Colonic mucosa (tissue), 4 donors: ENCODE measurements at regions not wholly inside any gene's neighbourhood (a gene's known extent, or its start where the extent isn't known, plus 50 kb on each side); places are given as distances from the start of the nearest gene placed in this dataset.

ENCODE experiments used
- DNase-seq: peaks from one replicate; pipeline ENCODE4 v3.0.0-alpha.2; 2020
- H3K27ac ChIP-seq: fragments of 200-600 bp; one replicate; pipeline ENCODE4 v1.8.0; 2021
- H3K27me3 ChIP-seq: fragments of 200-600 bp; one replicate; pipeline ENCODE4 v1.8.0; 2021
- H3K36me3 ChIP-seq: fragments of 200-600 bp; one replicate; pipeline ENCODE4 v1.8.0; 2021
- H3K4me1 ChIP-seq: fragments of 200-600 bp; one replicate; pipeline ENCODE4 v1.8.0; 2021; ENCODE audit warnings: mild to moderate bottlenecking
- H3K4me3 ChIP-seq: fragments of 200-600 bp; one replicate; pipeline ENCODE4 v1.8.0; 2021
- H3K9ac ChIP-seq, 2 donors: one replicate each; pipeline ENCODE4 v1.7.0; 2013; ENCODE audit warnings: control low read depth in 2 of 2, low read depth in 2 of 2, low read length in 2 of 2
- H3K9me3 ChIP-seq: fragments of 200-600 bp; one replicate; pipeline ENCODE4 v1.8.0; 2021
- intact Hi-C: fragments of 100-400 bp; cut with DNase I; formaldehyde crosslinking; loops from one replicate; pipeline ENCODE4 v1.14.1; 2022
- TF ChIP-seq, protein P1 (sequence below): fragments of 200-600 bp; IDR thresholded peaks from one replicate; pipeline ENCODE4 v1.8.0; 2022; ENCODE audit warnings: antibody characterized with exemption, mild to moderate bottlenecking
- donor health status: healthy.
- donor health status: DM: no; HTN: no; CAD: no.
- donor health status: DM: no; HTN: no; CAD: no.

DNA sequence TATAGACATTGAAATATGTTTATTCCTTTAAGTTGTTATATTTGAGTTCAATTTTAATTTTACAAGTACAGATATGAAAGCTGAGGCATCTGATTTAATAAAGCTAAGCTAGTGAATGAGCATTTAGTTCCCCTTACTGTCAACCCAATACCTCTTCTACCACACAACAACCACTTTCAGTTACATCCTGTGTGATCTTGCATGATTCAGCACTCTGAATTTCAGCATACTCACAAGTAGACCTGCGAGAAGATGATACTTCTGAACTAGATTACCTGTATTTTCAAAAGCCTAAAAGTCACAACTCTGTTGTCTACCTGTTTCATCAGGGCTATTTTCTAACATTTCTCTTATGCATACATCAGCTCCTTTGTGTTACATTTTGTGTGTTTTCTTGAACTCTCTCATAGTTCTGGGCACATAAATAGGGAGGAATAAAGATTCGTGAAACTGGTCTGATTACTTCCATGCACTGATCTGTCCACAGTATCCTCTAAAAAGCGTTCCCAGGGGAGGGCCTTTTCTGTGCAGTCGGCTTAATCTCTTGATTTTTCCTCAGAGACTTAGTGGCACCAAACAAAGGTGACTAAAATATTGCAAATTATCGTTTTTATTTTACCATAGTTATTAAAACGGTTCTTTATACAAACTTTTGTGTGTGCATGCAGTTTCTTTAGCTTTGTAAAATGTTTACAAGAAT is 2025.5 kb upstream of the NUDT12 start:
- Histone ChIP-seq H3K36me3 (no peaks in the 10 kb centered on the region), H3K9me3 (no peaks in the 10 kb centered on the region), H3K27ac (no peak overlapping the region), H3K9ac (no peak overlapping the region), H3K4me1 (no peaks in the 10 kb centered on the region), H3K4me3 (no peak overlapping the region), H3K27me3 (no peaks in the 10 kb centered on the region)
- intact Hi-C loops: no loop called here
- no peak for DNase-seq
- TF ChIP-seq, protein P1, sequence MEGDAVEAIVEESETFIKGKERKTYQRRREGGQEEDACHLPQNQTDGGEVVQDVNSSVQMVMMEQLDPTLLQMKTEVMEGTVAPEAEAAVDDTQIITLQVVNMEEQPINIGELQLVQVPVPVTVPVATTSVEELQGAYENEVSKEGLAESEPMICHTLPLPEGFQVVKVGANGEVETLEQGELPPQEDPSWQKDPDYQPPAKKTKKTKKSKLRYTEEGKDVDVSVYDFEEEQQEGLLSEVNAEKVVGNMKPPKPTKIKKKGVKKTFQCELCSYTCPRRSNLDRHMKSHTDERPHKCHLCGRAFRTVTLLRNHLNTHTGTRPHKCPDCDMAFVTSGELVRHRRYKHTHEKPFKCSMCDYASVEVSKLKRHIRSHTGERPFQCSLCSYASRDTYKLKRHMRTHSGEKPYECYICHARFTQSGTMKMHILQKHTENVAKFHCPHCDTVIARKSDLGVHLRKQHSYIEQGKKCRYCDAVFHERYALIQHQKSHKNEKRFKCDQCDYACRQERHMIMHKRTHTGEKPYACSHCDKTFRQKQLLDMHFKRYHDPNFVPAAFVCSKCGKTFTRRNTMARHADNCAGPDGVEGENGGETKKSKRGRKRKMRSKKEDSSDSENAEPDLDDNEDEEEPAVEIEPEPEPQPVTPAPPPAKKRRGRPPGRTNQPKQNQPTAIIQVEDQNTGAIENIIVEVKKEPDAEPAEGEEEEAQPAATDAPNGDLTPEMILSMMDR: no peak

DNA sequence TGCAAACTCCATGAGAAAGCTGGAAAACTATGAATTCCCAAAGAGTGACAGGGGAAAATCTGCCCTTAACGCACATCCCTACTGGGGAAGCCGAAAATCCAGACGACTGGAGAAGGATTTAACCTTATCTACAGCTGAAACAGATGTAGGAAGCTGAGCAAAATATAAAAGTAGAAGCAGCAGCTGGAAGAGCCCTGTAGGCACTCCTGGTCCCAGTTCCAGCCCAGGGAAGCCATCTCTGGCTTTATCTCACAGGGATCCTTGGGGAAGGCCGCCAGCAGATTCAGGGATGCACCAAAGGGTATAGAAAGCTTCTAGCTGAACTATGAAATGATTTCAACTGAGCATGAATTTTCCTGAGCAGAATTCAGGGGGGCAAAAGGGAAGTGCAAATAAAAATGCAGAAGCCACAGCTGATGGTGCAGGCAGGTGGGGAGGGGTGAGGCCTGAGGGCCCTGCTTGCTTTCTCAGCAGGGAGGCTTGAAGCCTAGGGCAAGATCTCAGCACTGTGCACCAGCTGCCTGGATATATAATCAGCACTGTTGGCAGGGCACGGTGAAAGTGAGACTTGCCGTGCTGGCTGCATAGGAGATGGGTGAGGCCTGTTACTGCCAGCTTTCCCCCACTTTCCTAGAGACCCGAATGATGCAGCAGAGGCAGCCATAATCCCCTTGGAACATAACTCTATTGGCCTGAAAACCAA is 2019.5 kb upstream of the NUDT12 start:
- H3K36me3 ChIP-seq: no peaks in the 10 kb centered on the region

DNA sequence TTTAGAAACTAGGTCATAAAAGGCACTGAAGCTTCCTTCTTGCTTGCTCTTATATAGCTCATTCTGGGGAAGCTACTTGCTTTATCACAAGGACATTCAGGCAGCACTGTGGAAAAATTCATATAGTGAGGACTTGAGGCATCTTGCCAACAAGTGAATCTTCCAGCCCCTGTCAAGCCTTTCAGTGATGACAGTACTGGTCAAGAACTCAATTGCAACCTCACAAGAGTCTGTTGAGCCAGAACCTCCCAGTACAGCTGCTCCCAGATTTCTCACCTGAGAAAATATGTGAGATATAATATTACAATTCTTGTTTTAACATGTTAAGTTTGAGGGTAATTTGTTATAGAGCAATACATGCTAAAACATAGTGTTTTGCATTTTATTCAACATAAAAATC is 2011.0 kb upstream of the NUDT12 start:
- Histone ChIP-seq H3K27ac (no peak overlapping the region), H3K4me1 (no peaks in the 10 kb centered on the region), H3K27me3 (no peaks in the 10 kb centered on the region), H3K36me3 (no peaks in the 10 kb centered on the region), H3K4me3 (no peak overlapping the region), H3K9ac (no peak overlapping the region), H3K9me3 (no peaks in the 10 kb centered on the region)
- no peak for DNase-seq
- intact Hi-C loops: no loop called here
- TF ChIP-seq, protein P1: no peak

More for the DNA sequence above, 2019.5 kb upstream of the NUDT12 start:
- no peak overlapping the region for H3K4me3 ChIP-seq
- DNase-seq: no peak
- H3K27me3 ChIP-seq: no peaks in the 10 kb centered on the region
- intact Hi-C loops: no loop called here
- no peak overlapping the region for H3K9ac ChIP-seq
- H3K9me3 ChIP-seq: no peaks in the 10 kb centered on the region
- no peak overlapping the region for H3K27ac ChIP-seq
- TF ChIP-seq, protein P1: no peak
- H3K4me1 ChIP-seq: no peaks in the 10 kb centered on the region

DNA sequence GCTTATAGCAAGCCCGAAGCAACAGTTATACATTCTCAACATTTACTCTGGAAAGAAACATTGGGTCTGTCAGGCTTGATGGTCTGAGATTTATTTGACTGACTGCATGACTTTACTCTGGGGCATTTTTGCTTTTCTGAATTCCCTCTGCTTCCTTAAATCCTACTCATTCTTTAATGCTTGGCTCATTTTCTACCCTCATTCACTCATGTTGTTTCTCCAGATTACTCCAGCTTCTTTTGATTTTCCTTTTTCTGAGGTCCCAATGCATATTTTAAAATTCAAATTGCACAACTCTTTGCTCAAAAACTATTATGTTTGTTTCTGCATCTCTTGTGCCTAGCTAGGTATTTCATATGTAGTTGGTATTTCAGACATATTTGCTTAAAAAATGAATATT is 2002.9 kb upstream of the NUDT12 start:
- intact Hi-C loops: no loop called here
- Histone ChIP-seq H3K27ac (no peak overlapping the region), H3K36me3 (no peaks in the 10 kb centered on the region)

DNA sequence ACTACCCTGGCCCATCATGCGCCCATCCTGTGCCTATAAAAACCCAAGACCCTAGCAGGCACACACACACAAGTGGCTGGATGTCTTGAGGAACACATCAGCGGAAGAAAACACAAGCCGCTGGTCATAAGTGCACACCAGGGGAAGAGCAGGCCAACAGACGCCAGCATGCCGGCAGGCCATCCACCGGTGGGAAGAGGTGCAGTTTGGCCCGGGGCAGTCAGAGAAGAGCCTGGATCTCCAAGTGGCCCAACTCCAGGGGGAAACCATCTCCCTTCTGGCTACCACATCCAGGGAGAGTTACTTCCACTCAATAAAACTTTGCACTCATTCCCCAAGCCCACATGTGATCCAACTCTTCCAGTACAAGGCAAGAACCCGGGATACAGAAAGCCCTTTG is 2001.3 kb upstream of the NUDT12 start:
- Histone ChIP-seq H3K27ac (no peak overlapping the region), H3K9ac (no peak overlapping the region), H3K4me3 (no peak overlapping the region), H3K4me1 (no peaks in the 10 kb centered on the region), H3K9me3 (no peaks in the 10 kb centered on the region), H3K36me3 (no peaks in the 10 kb centered on the region), H3K27me3 (no peaks in the 10 kb centered on the region)
- intact Hi-C loops: no loop called here
- TF ChIP-seq, protein P1: no peak
- DNase-seq: no peak

More for the DNA sequence above, 2002.9 kb upstream of the NUDT12 start:
- Histone ChIP-seq H3K4me1 (no peaks in the 10 kb centered on the region), H3K9ac (no peak overlapping the region), H3K9me3 (no peaks in the 10 kb centered on the region), H3K27me3 (no peaks in the 10 kb centered on the region), H3K4me3 (no peak overlapping the region)
- DNase-seq: no peak
- TF ChIP-seq, protein P1: no peak
